ENCODE measurements at regions not wholly inside any gene's neighbourhood (a gene's known extent, or its start where the extent isn't known, plus 50 kb on each side); places are given as distances from the start of the nearest gene placed in this dataset.

DNA sequence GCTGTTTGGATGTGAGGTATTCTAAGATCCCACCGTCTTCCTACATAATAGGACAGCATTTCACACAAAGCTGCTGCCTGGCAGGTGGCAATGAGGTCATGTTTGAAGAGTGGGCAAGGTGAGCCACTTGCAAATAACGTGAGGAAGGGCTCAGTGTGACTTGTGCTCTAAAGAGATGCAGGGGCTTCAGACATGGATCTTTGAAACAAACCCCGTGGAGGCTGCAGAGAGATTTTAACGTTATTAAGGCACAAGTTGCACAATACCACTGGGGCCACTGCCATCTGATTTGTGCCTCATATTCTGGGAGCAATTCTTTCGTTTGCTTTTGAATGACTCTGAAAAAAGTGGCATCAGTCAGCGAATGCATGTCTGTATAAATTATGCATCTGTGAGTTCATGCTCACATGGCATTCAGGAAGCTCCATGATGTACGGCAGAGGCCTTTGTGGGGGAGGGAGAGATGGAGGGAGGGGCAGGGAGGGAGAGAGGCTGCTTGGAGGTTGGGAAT, 362.0 kb downstream of the SOX11 start:
- no peak for DNase-seq (ENCODE audit: extremely low read depth, low read depth)

DNA sequence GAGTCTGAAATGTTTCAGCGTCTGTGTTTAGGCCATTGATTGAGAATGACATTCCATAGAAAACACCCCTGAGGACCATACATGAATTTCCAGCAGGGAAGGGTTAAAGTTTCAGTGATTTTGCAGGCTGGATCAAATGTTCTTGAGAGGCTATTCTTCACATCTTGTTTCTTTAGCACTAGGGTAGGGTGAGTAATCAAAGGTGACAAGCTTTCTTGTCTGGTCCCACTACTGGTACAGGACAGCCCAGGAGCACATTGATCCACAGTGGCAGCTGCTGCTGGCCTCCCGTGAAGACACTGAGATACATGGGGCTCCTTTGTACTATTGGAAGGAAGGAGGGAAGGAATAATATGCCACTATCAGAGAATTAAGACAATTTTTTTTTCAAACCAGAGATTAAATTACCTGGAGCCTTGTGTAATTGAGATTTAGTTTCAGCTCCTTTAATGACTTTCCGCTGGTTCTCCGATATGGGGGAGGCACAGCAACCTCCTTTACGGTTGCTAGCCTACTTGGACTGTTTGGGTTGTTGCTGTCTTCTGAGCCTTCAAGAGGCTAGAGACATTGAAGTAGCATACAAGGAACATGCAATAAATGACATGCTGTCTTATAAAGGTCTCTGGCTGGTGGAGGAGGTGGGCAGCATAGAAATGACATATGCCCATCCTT, 368.9 kb downstream of the SOX11 start:
- no peak for DNase-seq (ENCODE audit: extremely low read depth, low read depth)

DNA sequence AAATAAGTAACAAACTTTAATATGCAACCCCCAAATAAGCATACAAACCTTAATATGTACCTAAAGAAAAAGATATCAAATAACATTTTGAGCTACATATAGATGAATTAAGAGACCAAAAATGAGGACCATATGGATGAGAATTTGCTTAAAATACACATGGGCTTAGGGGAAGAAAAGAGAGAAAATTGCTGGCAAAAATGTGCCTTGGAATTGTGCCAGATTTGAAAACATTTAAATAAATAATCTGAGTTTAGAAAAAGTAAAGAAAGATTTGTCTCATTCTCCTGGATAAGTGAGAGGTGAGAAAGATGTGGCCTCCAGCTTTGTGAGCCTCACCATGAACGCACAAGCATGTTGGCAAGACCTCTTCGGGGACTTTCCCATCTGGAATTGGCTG, 372.6 kb downstream of the SOX11 start:
- no peak for DNase-seq (ENCODE audit: extremely low read depth, low read depth)

DNA sequence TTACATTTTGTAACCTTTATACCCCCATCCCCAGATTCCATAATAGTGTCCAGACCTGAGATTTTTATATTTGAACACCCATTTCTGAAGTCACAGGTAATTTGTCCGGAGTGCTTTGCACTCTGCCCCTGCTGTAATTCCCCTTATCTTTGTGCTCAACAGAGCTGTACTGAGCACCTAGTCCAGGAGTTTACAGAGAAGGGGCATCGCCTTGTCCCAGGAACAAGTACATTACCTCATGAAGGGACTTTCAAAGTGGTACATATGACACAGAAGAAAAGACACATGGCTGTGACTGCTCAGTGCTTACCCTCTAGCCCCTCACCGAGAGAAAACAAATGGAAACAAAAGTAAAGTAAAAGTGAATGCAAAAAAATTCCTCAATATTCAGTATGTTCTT, 373.5 kb downstream of the SOX11 start:
- DNase-seq (ENCODE audit: extremely low read depth, low read depth), result no peak

DNA sequence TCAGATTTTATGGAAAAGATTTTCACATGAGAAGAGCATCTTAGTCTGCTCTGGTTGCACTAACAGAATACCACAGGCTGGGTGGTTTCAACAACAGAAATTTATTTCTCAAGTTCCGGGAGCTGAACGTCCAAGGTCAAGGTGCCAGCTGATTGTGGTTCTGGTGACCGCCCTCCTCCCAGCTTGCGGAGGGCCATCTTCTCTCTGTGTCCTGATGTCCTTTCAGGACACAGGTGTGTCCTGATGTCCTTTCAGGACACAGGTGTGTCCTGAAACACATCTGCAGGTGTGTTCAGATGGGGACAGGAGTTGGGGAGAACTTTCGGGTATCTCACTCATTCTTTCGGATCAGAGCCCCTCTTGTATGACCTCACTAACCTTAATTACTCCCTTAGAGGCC, 374.9 kb downstream of the SOX11 start:
- no peak for DNase-seq (ENCODE audit: extremely low read depth, low read depth)

GRCh38 chr2:6067806-6068205, 375.6 kb downstream of the SOX11 start:
- no peak for DNase-seq (ENCODE audit: extremely low read depth, low read depth)

- DNase-seq (ENCODE audit: extremely low read depth, low read depth), result no peak
Measured at GRCh38 chr2:6068429-6068828, 376.2 kb downstream of the SOX11 start.

- DNase-seq (ENCODE audit: extremely low read depth, low read depth), result no peak
Measured at GRCh38 chr2:6069381-6069780, 377.2 kb downstream of the SOX11 start.

- no peak for DNase-seq (ENCODE audit: extremely low read depth, low read depth)
Measured at GRCh38 chr2:6071519-6071918, 379.3 kb downstream of the SOX11 start.

GRCh38 chr2:6072276-6072675, 380.1 kb downstream of the SOX11 start:
- no peak for DNase-seq (ENCODE audit: extremely low read depth, low read depth)

- DNase-seq (ENCODE audit: extremely low read depth, low read depth), result no peak
Measured at GRCh38 chr2:6072768-6073167, 380.6 kb downstream of the SOX11 start.

DNA sequence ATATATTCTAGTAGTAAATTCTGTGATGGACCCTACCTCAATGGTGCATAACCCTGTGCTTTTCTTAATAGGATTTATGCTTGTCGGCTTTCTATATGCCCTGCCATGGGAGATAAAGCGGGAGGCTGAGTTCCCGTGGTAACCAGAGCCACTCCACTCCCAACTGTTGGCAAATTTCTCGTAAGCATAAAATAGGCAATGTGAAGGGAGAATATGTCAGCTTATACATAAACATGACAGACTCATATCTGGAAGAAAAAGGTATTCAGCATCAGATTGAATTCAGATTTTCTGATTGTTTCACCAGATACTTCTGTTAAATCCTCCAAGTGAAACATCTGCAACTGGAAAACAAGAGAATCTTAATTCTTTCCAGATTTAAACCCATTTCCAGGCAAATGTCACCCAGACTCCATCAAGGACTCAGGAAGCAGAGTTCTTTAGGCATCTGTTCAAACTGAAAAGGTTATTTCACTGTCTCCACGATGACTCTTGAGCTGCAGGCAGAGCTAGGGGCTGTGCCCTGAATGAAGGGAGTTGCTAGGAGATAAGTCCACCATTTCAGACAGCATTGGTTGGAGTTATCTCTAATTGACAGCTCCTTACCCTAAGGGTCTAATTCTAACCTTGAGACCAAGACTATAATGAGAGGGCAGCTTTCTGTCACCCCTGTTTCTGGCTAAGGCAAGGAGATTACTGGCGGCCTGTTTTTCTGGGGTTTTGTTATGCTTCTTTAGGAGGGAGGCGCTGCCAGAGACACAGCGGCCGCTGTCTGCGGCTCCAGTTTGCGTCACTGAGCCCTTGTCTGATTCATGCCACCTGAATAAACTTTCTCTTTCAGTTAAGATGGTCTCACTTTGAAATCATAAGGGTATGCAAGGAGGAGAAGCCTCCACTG, 381.3 kb downstream of the SOX11 start:
- DNase-seq (ENCODE audit: extremely low read depth, low read depth), result no peak

DNA sequence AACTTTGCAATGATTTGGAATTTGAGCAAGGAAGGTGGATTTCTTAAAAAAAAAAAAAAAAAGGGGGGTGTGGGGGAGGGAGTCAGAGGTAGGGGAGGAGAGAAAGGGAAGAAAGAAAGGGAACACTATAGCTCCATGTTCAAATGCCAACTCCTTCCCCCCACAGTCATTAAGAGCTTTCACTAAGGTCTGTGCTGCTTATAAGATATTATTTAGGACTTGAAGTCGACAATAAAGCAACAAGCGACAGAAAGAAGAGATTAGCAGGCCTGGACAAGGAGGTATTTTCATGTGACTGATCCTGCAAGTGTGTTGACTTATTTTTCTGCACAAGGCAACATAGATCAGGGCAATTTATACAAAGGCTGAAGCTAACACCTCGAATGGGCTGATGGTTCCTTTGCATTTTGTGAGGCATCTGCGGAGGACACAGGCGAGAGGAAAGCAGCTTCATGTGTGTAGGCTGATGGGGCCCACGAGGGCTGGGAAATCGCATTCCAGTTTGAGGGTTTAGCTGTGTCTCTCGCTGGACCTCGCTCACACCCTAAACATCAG, 382.0 kb downstream of the SOX11 start:
- DNase-seq (ENCODE audit: extremely low read depth, low read depth), result no peak

GRCh38 chr2:6077585-6077984, 385.4 kb downstream of the SOX11 start:
- no peak for DNase-seq (ENCODE audit: extremely low read depth, low read depth)

GRCh38 chr2:6078414-6078813, 386.2 kb downstream of the SOX11 start:
- no peak for DNase-seq (ENCODE audit: extremely low read depth, low read depth)

DNA sequence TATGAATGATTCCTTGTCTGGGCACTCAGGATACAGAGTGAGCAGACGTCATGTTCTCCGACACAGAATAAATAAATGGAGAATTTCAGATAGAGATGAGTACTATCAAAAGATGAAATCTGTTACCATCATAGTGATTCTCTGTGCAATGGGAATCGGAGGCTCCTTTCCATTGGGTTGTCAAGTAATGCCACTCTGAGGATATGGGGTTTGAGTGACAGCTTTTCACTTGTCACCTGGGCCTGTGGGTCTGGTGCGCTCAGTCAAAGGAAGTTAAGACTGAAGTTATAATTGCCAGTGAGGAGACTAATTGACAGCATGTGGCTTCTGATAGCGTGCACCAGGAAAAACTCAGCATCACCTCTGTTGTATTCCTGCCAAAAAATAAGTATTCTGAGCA, 387.2 kb downstream of the SOX11 start:
- DNase-seq (ENCODE audit: extremely low read depth, low read depth), result no peak

- no peak for DNase-seq (ENCODE audit: extremely low read depth, low read depth)
Measured at GRCh38 chr2:6080932-6081753, 389.0 kb downstream of the SOX11 start.

DNA sequence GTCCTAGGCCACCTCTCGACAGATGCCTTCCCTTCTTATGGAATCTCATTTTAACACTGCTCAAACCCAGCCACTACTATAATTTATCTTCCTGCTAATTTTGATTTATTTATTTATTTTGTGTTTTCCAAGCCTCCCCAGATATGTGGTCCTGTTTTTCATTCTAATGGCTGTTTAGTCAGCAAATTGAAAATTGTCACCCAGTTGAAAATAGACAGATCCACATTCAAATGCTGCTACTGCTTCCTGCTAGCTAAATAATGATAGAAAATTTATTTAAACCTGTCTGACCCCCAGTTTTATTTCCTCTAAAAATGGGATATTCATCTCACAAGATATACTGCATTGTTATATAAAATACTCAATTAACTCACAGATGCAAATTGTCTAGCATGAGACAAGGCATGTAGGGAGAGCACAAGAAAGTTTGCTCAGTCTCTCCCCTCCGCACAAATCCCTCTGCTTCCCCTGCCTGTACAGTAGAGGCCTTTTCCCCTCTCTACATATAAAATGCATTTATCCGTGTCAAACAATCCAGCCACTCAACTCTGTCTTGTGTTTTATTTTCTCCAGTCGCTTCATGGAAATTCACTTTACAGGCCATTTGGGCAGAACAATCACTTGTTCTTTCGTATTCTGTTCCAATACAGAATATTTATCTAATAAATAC, 389.9 kb downstream of the SOX11 start:
- no peak for DNase-seq (ENCODE audit: extremely low read depth, low read depth)

DNA sequence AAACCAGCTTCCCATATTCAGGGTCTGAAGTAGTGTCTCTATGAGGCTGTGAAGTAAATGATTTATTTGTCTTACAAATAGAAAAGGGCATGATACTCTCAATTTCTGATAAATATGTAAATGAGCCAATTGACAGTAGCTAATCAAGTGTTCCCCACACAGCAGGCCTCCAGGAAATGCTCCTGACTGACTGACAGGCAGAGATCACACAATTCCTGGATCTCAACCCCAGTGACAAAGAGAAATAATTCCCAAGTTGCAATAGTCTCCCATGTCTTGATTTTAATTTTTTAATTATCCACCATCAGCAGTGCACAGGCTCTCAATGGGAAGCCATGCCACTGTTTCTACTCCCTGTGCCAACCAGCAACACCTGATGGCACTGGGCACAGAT, 390.4 kb downstream of the SOX11 start:
- no peak for DNase-seq (ENCODE audit: extremely low read depth, low read depth)

DNA sequence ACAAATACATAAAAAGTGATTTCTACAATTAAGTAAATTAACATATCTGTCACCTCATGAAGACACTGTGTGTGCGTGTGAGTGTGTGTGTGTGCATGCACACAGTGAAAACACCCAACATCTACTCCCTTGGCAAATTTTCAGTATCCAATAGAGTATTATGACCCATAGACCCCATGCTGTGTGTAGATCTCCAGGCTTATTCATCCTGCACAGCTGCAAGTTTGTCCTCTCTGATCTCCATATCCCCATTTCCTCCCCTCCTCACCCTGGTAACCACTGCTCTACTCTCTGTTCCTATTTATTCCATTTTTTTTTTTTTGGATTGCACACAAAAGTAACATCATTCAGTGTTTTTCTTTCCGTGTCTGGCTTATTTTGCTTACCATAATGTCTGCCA, 391.0 kb downstream of the SOX11 start:
- DNase-seq (ENCODE audit: extremely low read depth, low read depth), result no peak

Measured in NCI-H460 (cell line).